K562 (cell line): ENCODE measurements at regions not wholly inside any gene's neighbourhood (a gene's known extent, or its start where the extent isn't known, plus 50 kb on each side); places are given as distances from the start of the nearest gene placed in this dataset.

ENCODE experiments used
- ATAC-seq: fragments of 200-7000 bp; cut with Tn5 transposase; 3 replicates; pipeline ENCODE4 v1.9.1; 2020; ENCODE audit warnings: moderate library complexity
- BruUV-seq: library from RNA; stranded (reverse); fragments of 400-500 nt; replicated peaks from 2 replicates; lab custom pipeline; 2021; lab: Mats Ljungman, UMichigan
- CTCF ChIA-PET: fragments of 300-600 bp; formaldehyde crosslinking; extraction: SDS; loops from one replicate; lab custom pipeline; 2021; ENCODE audit warnings: low intra/inter-chr PET ratio; lab: Yijun Ruan, JAX
- POLR2A ChIA-PET: fragments of 300-600, 350-650 bp; sonication (Branson Sonifier 250); formaldehyde crosslinking; extraction: SDS; loops from one replicate; lab custom pipeline; 2021; ENCODE audit warnings: antibody characterized with exemption, inconsistent platforms; lab: Yijun Ruan, JAX
- DNase-seq, 4 experiments: peaks; one replicate each; pipeline versions ENCODE4 v3.0.0 to v3.0.0-alpha.2; 2011 to 2018; ENCODE audit warnings: low spot score in 3 of 4, mixed read lengths in 3 of 4; ENCODE audit errors: extremely low read depth in 1 of 4
- FAIRE-seq: peaks from 2 replicates; lab custom pipeline; 2011; peaks lifted over from hg19 to GRCh38; lab: Jason Lieb, UNC
- H2AFZ ChIP-seq: 2 replicates; pipeline ENCODE4 v1.6.0; 2011; ENCODE audit warnings: low read depth, low read length, control low read depth, inconsistent platforms
- H3K27ac ChIP-seq: fragments of 200-600 bp; 3 replicates; pipeline ENCODE4 v1.8.0; 2011; ENCODE audit warnings: low read depth, mild to moderate bottlenecking, control low read depth, inconsistent platforms, low read length, moderate library complexity, mixed read lengths; ENCODE audit errors: extremely low read depth
- H3K27me3 ChIP-seq, 2 experiments: fragments of 300-600 bp in 1 of 2; 2 replicates in 1 of 2; 3 replicates in 1 of 2; pipeline versions ENCODE4 v1.6.0 to v1.8.0; 2011; ENCODE audit warnings: inconsistent platforms in 2 of 2, low read length in 2 of 2, mild to moderate bottlenecking in 1 of 2, mixed read lengths in 1 of 2, moderate library complexity in 1 of 2; ENCODE audit not compliant: control insufficient read depth in 2 of 2, insufficient read depth in 2 of 2
- H3K36me3 ChIP-seq: fragments of 300-600 bp; 3 replicates; pipeline ENCODE4 v1.8.0; 2011; ENCODE audit warnings: mild to moderate bottlenecking, low read length, inconsistent platforms; ENCODE audit not compliant: control insufficient read depth, insufficient read depth
- H3K4me1 ChIP-seq, 2 experiments: fragments of 200-600 bp in 1 of 2; replicated peaks in 1 of 2; 2 replicates in 1 of 2; 3 replicates in 1 of 2; pipeline versions ENCODE4 v1.5.1 to v1.8.0; 2011; ENCODE audit warnings: inconsistent platforms in 2 of 2, low read length in 2 of 2, mild to moderate bottlenecking in 1 of 2, mixed read lengths in 1 of 2, moderate library complexity in 1 of 2; ENCODE audit not compliant: control insufficient read depth in 2 of 2, insufficient read depth in 2 of 2
- H3K4me2 ChIP-seq: 2 replicates; pipeline ENCODE4 v1.6.1; 2011; ENCODE audit warnings: low read length, control low read depth, inconsistent platforms, mixed read lengths; ENCODE audit not compliant: insufficient read depth
- H3K4me3 ChIP-seq: fragments of 200-600 bp; sonication (generic), shearing (Covaris generic); 2 replicates; pipeline ENCODE4 v1.5.1; 2016; ENCODE audit warnings: control low read depth, inconsistent platforms
- H3K79me2 ChIP-seq: fragments of 200-600 bp; 3 replicates; pipeline ENCODE4 v1.8.0; 2011; ENCODE audit warnings: low read length, inconsistent platforms; ENCODE audit not compliant: control insufficient read depth, insufficient read depth
- H3K9ac ChIP-seq, 2 experiments: 2 replicates each; pipeline versions ENCODE4 v1.6.0 to v1.6.1; 2011; ENCODE audit warnings: low read depth in 2 of 2, low read length in 2 of 2, control low read depth in 1 of 2, inconsistent platforms in 1 of 2, mild to moderate bottlenecking in 1 of 2, mixed read lengths in 1 of 2; ENCODE audit not compliant: insufficient read depth in 1 of 2
- H3K9me1 ChIP-seq: one replicate; pipeline ENCODE4 v1.6.0; 2011; ENCODE audit warnings: inconsistent platforms, mild to moderate bottlenecking, low read length, moderate library complexity; ENCODE audit not compliant: control insufficient read depth, insufficient read depth
- H3K9me3 ChIP-seq: replicated peaks from 2 replicates; pipeline ENCODE4 v1.5.1; 2011; ENCODE audit warnings: low read depth, low read length, inconsistent platforms; ENCODE audit not compliant: control insufficient read depth, insufficient read depth
- H4K20me1 ChIP-seq: replicated peaks from 2 replicates; pipeline ENCODE4 v1.6.1; 2011; ENCODE audit warnings: low read length, inconsistent platforms, mixed read lengths; ENCODE audit not compliant: control insufficient read depth, insufficient read depth
- ARID1B ChIP-seq: fragments of 450-650 bp; IDR thresholded peaks from 2 replicates; pipeline ENCODE4 v1.6.1; 2016; ENCODE audit warnings: antibody characterized with exemption, mild to moderate bottlenecking, inconsistent platforms
- CBFA2T3 ChIP-seq: fragments of 450-650 bp; IDR thresholded peaks from 2 replicates; pipeline ENCODE4 v1.6.1; 2017
- DPF2 ChIP-seq: fragments of 450-650 bp; IDR thresholded peaks from 2 replicates; pipeline ENCODE4 v1.6.1; 2016
- EP300 ChIP-seq: IDR thresholded peaks from 2 replicates; pipeline ENCODE4 v1.6.1; 2012; ENCODE audit warnings: low read length, improper control_type of control experiment
- GABPB2 ChIP-seq: fragments of 250-450 bp; sonication (Bioruptor Pico); conservative IDR thresholded peaks from 2 replicates; pipeline ENCODE4 v1.5.1; 2021; ENCODE audit warnings: mild to moderate bottlenecking
- KDM1A ChIP-seq, 2 experiments: fragments of 450-650 bp; IDR thresholded peaks; 2 replicates each; pipeline ENCODE4 v1.6.1; 2016; ENCODE audit warnings: mild to moderate bottlenecking in 2 of 2
- MCM2 ChIP-seq: fragments of 450-650 bp; IDR thresholded peaks from 2 replicates; pipeline ENCODE4 v1.6.1; 2017; ENCODE audit warnings: low read depth, mild to moderate bottlenecking
- MEIS2 ChIP-seq: fragments of 450-650 bp; IDR thresholded peaks from 2 replicates; pipeline ENCODE4 v1.6.1; 2014; ENCODE audit warnings: mild to moderate bottlenecking; ENCODE audit not compliant: partially characterized antibody
- MTA2 ChIP-seq: fragments of 450-650 bp; IDR thresholded peaks from 2 replicates; pipeline ENCODE4 v1.6.1; 2016; ENCODE audit warnings: low read depth
- NCOR1 ChIP-seq: fragments of 450-650 bp; IDR thresholded peaks from 2 replicates; pipeline ENCODE4 v1.6.1; 2016; ENCODE audit warnings: mild to moderate bottlenecking, moderate library complexity
- RCOR1 ChIP-seq, 2 experiments: IDR thresholded peaks; 2 replicates each; pipeline ENCODE4 v1.6.1; 2012; ENCODE audit warnings: low read depth in 2 of 2, low read length in 2 of 2, borderline replicate concordance in 1 of 2, improper control_type of control experiment in 1 of 2
- STAT5A ChIP-seq: IDR thresholded peaks from 2 replicates; pipeline ENCODE4 v1.6.1; 2012; ENCODE audit warnings: low read length, inconsistent platforms, borderline replicate concordance
- TAL1 ChIP-seq: fragments of 450-650 bp; IDR thresholded peaks from 2 replicates; pipeline ENCODE4 v1.6.1; 2016; ENCODE audit warnings: mild to moderate bottlenecking
- TCF3 ChIP-seq: sonication (generic); formaldehyde crosslinking; IDR thresholded peaks from 2 replicates; pipeline ENCODE4 v1.4.0; 2020; ENCODE audit warnings: mild to moderate bottlenecking, missing genetic modification reagents
- WGBS: fragments of 100-300 bp; shearing (Covaris generic); methylation state at CpG from one replicate; pipeline ENCODE4 v1.1.6; 2016; ENCODE audit warnings: low coverage, mixed read lengths; ENCODE audit not compliant: insufficient coverage; ENCODE audit errors: missing lambda C conversion rate; 5-methylcytosine and 5-hydroxymethylcytosine counted together
- in situ Hi-C: fragments of 300-500 bp; cut with MboI; formaldehyde crosslinking; loops from 4 replicates; pipeline ENCODE4 v1.15.0; 2018; ENCODE audit warnings: inconsistent platforms, mixed read lengths
- intact Hi-C: fragments of 100-400 bp; cut with micrococcal nuclease; formaldehyde crosslinking; loops from 2 replicates; pipeline ENCODE4 v1.14.2; 2022

DNA sequence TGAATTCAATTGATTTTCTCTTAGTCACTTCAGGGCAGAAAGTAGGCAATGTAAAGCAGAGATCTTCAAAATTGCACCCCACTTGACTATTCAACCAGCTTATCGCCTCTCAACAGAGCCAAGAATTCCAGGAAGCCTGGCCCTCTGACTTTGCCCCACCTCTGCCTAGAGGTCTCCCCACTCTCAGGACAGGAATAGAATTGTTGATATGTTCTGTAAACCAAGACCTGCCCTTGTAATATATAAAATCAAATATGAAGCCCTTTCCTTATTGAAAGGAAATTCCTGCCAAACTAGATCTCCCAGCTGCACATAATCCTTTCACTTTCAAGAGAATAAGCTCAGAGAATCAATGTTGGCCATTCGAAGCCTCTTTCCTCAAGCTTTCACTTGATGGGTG lies 116.1 kb upstream of the DPT start:
- DNase-seq (peak in 2 of 4 experiments; percentile 41 to 58), FAIRE-seq (no peak), ATAC-seq (peak; percentile 32; the same call in 1 of the 3 replicates)
- in situ Hi-C loops = no loop called here
- CTCF ChIA-PET = no interaction called here
- no peaks in the 10 kb centered on the region for H4K20me1 ChIP-seq
- no peaks in the 10 kb centered on the region; a peak in 1 of 5 replicates for H3K4me1 ChIP-seq
- H2AFZ ChIP-seq = no peak overlapping the region
- WGBS = 0% methylated on average over 2 of the region's 2 CpGs
- no peaks in the 10 kb centered on the region for H3K9me1 ChIP-seq
- H3K27ac ChIP-seq = no peak overlapping the region
- peak; percentile 71 for TF ChIP-seq TAL1
- TF ChIP-seq KDM1A (IDR thresholded peaks at IDR 0.05) = peak in 1 of 2 experiments; percentile 59; a peak in 1 of 4 replicates
- no peak for TF ChIP-seq MCM2
- peak; percentile 80 for TF ChIP-seq ARID1B
- peak; percentile 63; the same call in 1 of the 2 replicates for TF ChIP-seq STAT5A
- TF ChIP-seq MEIS2 = no peak
- TF ChIP-seq DPF2 = peak; percentile 42; the same call in 1 of the 2 replicates
- peak; percentile 42; the same call in 1 of the 2 replicates for TF ChIP-seq MTA2
- TF ChIP-seq CBFA2T3 = peak; percentile 67
- TF ChIP-seq RCOR1 (IDR thresholded peaks at IDR 0.05; ENCODE audit: borderline replicate concordance in 1 of 2, low read depth in 2 of 2, low read length in 2 of 2) = peak in 1 of 2 experiments; percentile 50; a peak in 1 of 4 replicates
- TF ChIP-seq EP300 = peak; percentile 41; the same call in 1 of the 2 replicates
- no peak for TF ChIP-seq GABPB2 (CRISPR knock-in tag)
- peak; percentile 65 for TF ChIP-seq TCF3 (CRISPR knock-in tag)
- TF ChIP-seq NCOR1 = peak; percentile 49; the same call in 1 of the 2 replicates
- no peak overlapping the region for H3K9ac ChIP-seq
- no TSS peak for BruUV-seq
- H3K4me2 ChIP-seq = no peak overlapping the region
- no peaks in the 10 kb centered on the region for H3K9me3 ChIP-seq
- H3K36me3 ChIP-seq = no peaks in the 10 kb centered on the region
- no peak overlapping the region for H3K4me3 ChIP-seq
- H3K79me2 ChIP-seq = no peaks in the 10 kb centered on the region
- POLR2A ChIA-PET = interaction anchor here (0.9 to 1.4 kb wide), 3 partner anchors 11 to 30 kb away, joined by 3 to 4 read pairs (median 3); no protein-coding TSS in a partner anchor
- H3K27me3 ChIP-seq = no peaks in the 10 kb centered on the region; a peak in 2 of 5 replicates
- intact Hi-C loops = loop anchor here (10.0 kb wide), 1 partner anchor 500 kb away; no protein-coding TSS in a partner anchor
